Esophagus squamous epithelium (tissue), 4 donors: ENCODE measurements at regions not wholly inside any gene's neighbourhood (a gene's known extent, or its start where the extent isn't known, plus 50 kb on each side); places are given as distances from the start of the nearest gene placed in this dataset.

Source experiments
- POLR2A ChIP-seq, 4 donors: fragments of 450-650 bp; IDR thresholded peaks; one replicate each; pipeline ENCODE4 v1.6.1; 2017; ENCODE audit warnings: antibody characterized with exemption in 4 of 4, mild to moderate bottlenecking in 4 of 4, moderate library complexity in 3 of 4
- TF ChIP-seq, protein P1 (sequence below), 6 experiments: fragments of 450-650 bp in 4 of 6; fragments of 200-600 bp in 2 of 6; sonication (generic) in 2 of 6; IDR thresholded peaks; one replicate each; pipeline ENCODE4 v1.5.1; 2016 to 2019; ENCODE audit warnings: antibody characterized with exemption in 6 of 6, mild to moderate bottlenecking in 4 of 6, moderate library complexity in 4 of 6

- TF ChIP-seq, protein P1, sequence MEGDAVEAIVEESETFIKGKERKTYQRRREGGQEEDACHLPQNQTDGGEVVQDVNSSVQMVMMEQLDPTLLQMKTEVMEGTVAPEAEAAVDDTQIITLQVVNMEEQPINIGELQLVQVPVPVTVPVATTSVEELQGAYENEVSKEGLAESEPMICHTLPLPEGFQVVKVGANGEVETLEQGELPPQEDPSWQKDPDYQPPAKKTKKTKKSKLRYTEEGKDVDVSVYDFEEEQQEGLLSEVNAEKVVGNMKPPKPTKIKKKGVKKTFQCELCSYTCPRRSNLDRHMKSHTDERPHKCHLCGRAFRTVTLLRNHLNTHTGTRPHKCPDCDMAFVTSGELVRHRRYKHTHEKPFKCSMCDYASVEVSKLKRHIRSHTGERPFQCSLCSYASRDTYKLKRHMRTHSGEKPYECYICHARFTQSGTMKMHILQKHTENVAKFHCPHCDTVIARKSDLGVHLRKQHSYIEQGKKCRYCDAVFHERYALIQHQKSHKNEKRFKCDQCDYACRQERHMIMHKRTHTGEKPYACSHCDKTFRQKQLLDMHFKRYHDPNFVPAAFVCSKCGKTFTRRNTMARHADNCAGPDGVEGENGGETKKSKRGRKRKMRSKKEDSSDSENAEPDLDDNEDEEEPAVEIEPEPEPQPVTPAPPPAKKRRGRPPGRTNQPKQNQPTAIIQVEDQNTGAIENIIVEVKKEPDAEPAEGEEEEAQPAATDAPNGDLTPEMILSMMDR (IDR thresholded peaks at IDR 0.05): no peak
- no peak for TF ChIP-seq POLR2A (IDR thresholded peaks at IDR 0.05)
Observed at GRCh38 chr1:219514728-219515127, 98.2 kb downstream of the ZC3H11B start.
